SK-N-SH (cell line): ENCODE measurements at regions not wholly inside any gene's neighbourhood (a gene's known extent, or its start where the extent isn't known, plus 50 kb on each side); places are given as distances from the start of the nearest gene placed in this dataset.

ENCODE experiments used
- CTCF ChIA-PET: fragments of 300-600, 350-600 bp; formaldehyde crosslinking; extraction: SDS; loops from one replicate; lab custom pipeline; 2021; lab: Yijun Ruan, JAX
- POLR2A ChIA-PET: fragments of 350-600 bp; sonication (Branson Sonifier 250); formaldehyde crosslinking; extraction: SDS; loops from one replicate; lab custom pipeline; 2020; ENCODE audit warnings: antibody characterized with exemption, inconsistent platforms; lab: Yijun Ruan, JAX
- DNase-seq: peaks from one replicate; pipeline ENCODE4 v3.0.0; 2012
- H2AFZ ChIP-seq: fragments of 200-600 bp; sonication (generic); 2 replicates; pipeline ENCODE4 v1.8.1; 2016; ENCODE audit warnings: antibody characterized with exemption, mild to moderate bottlenecking, low read depth
- H3F3A ChIP-seq: fragments of 200-600 bp; sonication (generic); replicated peaks from 2 replicates; pipeline ENCODE3; 2016; ENCODE audit warnings: antibody characterized with exemption, mild to moderate bottlenecking; ENCODE audit not compliant: insufficient read depth
- H3K27ac ChIP-seq, 2 experiments: fragments of 200-500 bp in 1 of 2; fragments of 200-600 bp in 1 of 2; sonication (Bioruptor generic) in 1 of 2; sonication (generic), shearing (Covaris generic) in 1 of 2; 2 replicates each; pipeline versions ENCODE4 v1.5.1 to v1.6.1; 2014 to 2016; ENCODE audit warnings: low read depth in 2 of 2, inconsistent platforms in 1 of 2, low read length in 1 of 2, mild to moderate bottlenecking in 1 of 2, mixed read lengths in 1 of 2
- H3K27me3 ChIP-seq: fragments of 200-600 bp; sonication (generic), shearing (Covaris generic); 2 replicates; pipeline ENCODE4 v1.6.1; 2016; ENCODE audit warnings: mixed run types; ENCODE audit not compliant: insufficient read depth
- H3K36me3 ChIP-seq, 2 experiments: fragments of 200-500 bp in 1 of 2; fragments of 200-600 bp in 1 of 2; sonication (Bioruptor generic) in 1 of 2; sonication (generic) in 1 of 2; replicated peaks in 1 of 2; 2 replicates each; pipeline versions ENCODE3 to v1.5.1; 2014 to 2016; ENCODE audit warnings: low read length in 1 of 2, mild to moderate bottlenecking in 1 of 2; ENCODE audit not compliant: insufficient read depth in 2 of 2, control insufficient read depth in 1 of 2
- H3K4me1 ChIP-seq, 2 experiments: fragments of 200-500 bp in 1 of 2; fragments of 200-600 bp in 1 of 2; sonication (Bioruptor generic) in 1 of 2; sonication (generic), shearing (Covaris generic) in 1 of 2; 2 replicates each; pipeline versions ENCODE4 v1.5.1 to v1.6.1; 2014 to 2016; ENCODE audit warnings: low read depth in 1 of 2, low read length in 1 of 2, mixed run types in 1 of 2; ENCODE audit not compliant: insufficient read depth in 2 of 2, control insufficient read depth in 1 of 2
- H3K4me2 ChIP-seq: fragments of 200-600 bp; sonication (generic), shearing (Covaris generic); 2 replicates; pipeline ENCODE4 v1.6.1; 2017; ENCODE audit warnings: mixed run types
- H3K4me3 ChIP-seq, 2 experiments: fragments of 200-500 bp in 1 of 2; fragments of 200-600 bp in 1 of 2; sonication (Bioruptor generic) in 1 of 2; sonication (generic), shearing (Covaris generic) in 1 of 2; 2 replicates each; pipeline versions ENCODE4 v1.5.1 to v1.8.1; 2014 to 2016; ENCODE audit warnings: low read depth in 2 of 2, inconsistent platforms in 1 of 2, low read length in 1 of 2, mild to moderate bottlenecking in 1 of 2, mixed read lengths in 1 of 2, moderate library complexity in 1 of 2
- H3K79me2 ChIP-seq: fragments of 200-600 bp; sonication (generic); 2 replicates; pipeline ENCODE4 v1.8.1; 2017; ENCODE audit warnings: mild to moderate bottlenecking; ENCODE audit not compliant: insufficient read depth
- H3K9ac ChIP-seq: fragments of 200-600 bp; sonication (generic); 2 replicates; pipeline ENCODE4 v1.6.1; 2017; ENCODE audit warnings: mixed run types
- H3K9me2 ChIP-seq: fragments of 200-600 bp; sonication (generic); 2 replicates; pipeline ENCODE4 v1.6.1; 2017; ENCODE audit warnings: mixed run types
- H3K9me3 ChIP-seq: fragments of 200-600 bp; sonication (generic); 2 replicates; pipeline ENCODE4 v1.6.1; 2017; ENCODE audit warnings: mixed run types, mild to moderate bottlenecking, moderate library complexity
- H4K20me1 ChIP-seq: fragments of 200-600 bp; sonication (generic); 2 replicates; pipeline ENCODE4 v1.6.1; 2017; ENCODE audit warnings: mild to moderate bottlenecking, mixed run types; ENCODE audit not compliant: insufficient read depth
- EP300 ChIP-seq, 2 experiments: IDR thresholded peaks; 2 replicates each; pipeline versions ENCODE4 v1.4.0 to v1.6.1; 2012; ENCODE audit warnings: borderline replicate concordance in 1 of 2, low read depth in 1 of 2, low read length in 1 of 2
- GATA2 ChIP-seq: sonication (generic); formaldehyde crosslinking; IDR thresholded peaks from 2 replicates; pipeline ENCODE4 v1.5.0; 2020; ENCODE audit warnings: mild to moderate bottlenecking, missing genetic modification reagents
- IRF3 ChIP-seq: fragments of 150-350 bp; IDR thresholded peaks from 2 replicates; pipeline ENCODE4 v1.6.1; 2016; ENCODE audit warnings: mild to moderate bottlenecking, low read depth, low read length
- RAD21 ChIP-seq: IDR thresholded peaks from 2 replicates; pipeline ENCODE4 v1.6.1; 2012; ENCODE audit warnings: mild to moderate bottlenecking, low read length
- RCOR1 ChIP-seq: fragments of 150-350 bp; IDR thresholded peaks from 2 replicates; pipeline ENCODE4 v1.6.1; 2017; ENCODE audit warnings: antibody characterized with exemption, low read length
- REST ChIP-seq: IDR thresholded peaks from 2 replicates; pipeline ENCODE4 v1.6.1; 2012; ENCODE audit warnings: mild to moderate bottlenecking, low read depth, low read length, moderate library complexity
- SMC3 ChIP-seq: IDR thresholded peaks from 2 replicates; pipeline ENCODE4 v1.6.1; 2012; ENCODE audit warnings: low read depth, low read length, improper control_type of control experiment
- WGBS: methylation state at CpG from one replicate; pipeline ENCODE4 v1.1.6; 2017; ENCODE audit warnings: low lambda C conversion rate; 5-methylcytosine and 5-hydroxymethylcytosine counted together
- TF ChIP-seq, protein P1 (sequence below): IDR thresholded peaks from 2 replicates; pipeline ENCODE4 v1.4.0; 2012; ENCODE audit warnings: low read depth, borderline replicate concordance

DNA sequence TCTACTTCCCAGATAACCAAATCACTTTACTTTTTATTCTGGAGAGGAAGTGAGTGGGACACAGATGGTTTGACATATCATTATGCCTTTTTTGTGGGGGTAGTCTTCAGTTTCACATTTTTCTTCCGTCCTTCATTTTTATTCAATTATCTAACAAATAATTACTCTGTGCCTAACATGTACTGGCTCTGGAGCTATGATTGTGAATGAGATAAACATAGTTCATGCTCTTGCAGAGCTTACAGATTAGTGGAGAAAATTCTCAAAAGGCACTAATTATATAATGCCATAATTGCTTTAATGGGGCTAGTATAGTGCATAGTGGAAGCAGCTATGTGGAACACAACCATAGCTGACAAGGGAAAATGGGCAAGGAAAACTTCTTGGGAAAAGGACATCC, 303.6 kb upstream of the TFPI start:
- H3K4me2 ChIP-seq: no peak overlapping the region
- no peaks in the 10 kb centered on the region for H3K79me2 ChIP-seq
- ChIA-PET CTCF (interaction anchor here (0.8 to 1.4 kb wide), 2 partner anchors 10 to 358 kb away, joined by 3 to 4 read pairs; no protein-coding TSS in a partner anchor), POLR2A (interaction anchor here (1.0 kb wide), 1 partner anchor 434 kb away, joined by 3 read pairs; the partner anchor contains the start of gene GULP1)
- no peaks in the 10 kb centered on the region for H3K27me3 ChIP-seq
- TF ChIP-seq RAD21: no peak
- TF ChIP-seq SMC3: no peak
- peak; percentile 76; the same call in 1 of the 2 replicates for TF ChIP-seq RCOR1
- peak in 1 of 2 experiments; percentile 72; a peak in 2 of 4 replicates for TF ChIP-seq EP300 (IDR thresholded peaks at IDR 0.05; ENCODE audit: borderline replicate concordance in 1 of 2, low read depth in 1 of 2, low read length in 1 of 2)
- peak; percentile 36; the same call in 1 of the 2 replicates for TF ChIP-seq GATA2 (CRISPR knock-in tag)
- TF ChIP-seq REST: no peak
- no peaks in the 10 kb centered on the region for H3K9me2 ChIP-seq
- peak; percentile 18 for DNase-seq
- H4K20me1 ChIP-seq: no peaks in the 10 kb centered on the region
- no peak overlapping the region for H3K4me3 ChIP-seq
- peaks cover 0 to 5% of the 10 kb centered on the region in 2 experiments; a peak in 1 of 4 replicates for H3K4me1 ChIP-seq
- no peaks in the 10 kb centered on the region for H3K9me3 ChIP-seq
- no peak overlapping the region for H2AFZ ChIP-seq
- H3K9ac ChIP-seq: no peak overlapping the region
- WGBS: 67% methylated on average over 1 of the region's 1 CpG
- H3F3A ChIP-seq: no peaks in the 10 kb centered on the region
- no peaks in the 10 kb centered on the region for H3K36me3 ChIP-seq
- H3K27ac ChIP-seq: peak overlapping the region in 1 of 2 experiments; percentile 47; a peak in 2 of 4 replicates

- ChIA-PET POLR2A (no interaction called here), CTCF (interaction anchor here (0.6 to 1.1 kb wide), 2 partner anchors 364 to 394 kb away, joined by 3 read pairs; no protein-coding TSS in a partner anchor)
- Histone ChIP-seq H2AFZ (no peak overlapping the region; the same call in 1 of the 2 replicates), H4K20me1 (no peaks in the 10 kb centered on the region), H3K36me3 (no peaks in the 10 kb centered on the region), H3K27me3 (no peaks in the 10 kb centered on the region), H3K4me3 (no peak overlapping the region), H3K4me1 (peaks cover 0 to 5% of the 10 kb centered on the region in 2 experiments; a peak in 1 of 4 replicates), H3F3A (no peaks in the 10 kb centered on the region), H3K9me3 (no peaks in the 10 kb centered on the region), H3K79me2 (no peaks in the 10 kb centered on the region), H3K27ac (no peak overlapping the region), H3K9me2 (no peaks in the 10 kb centered on the region), H3K9ac (no peak overlapping the region), H3K4me2 (no peak overlapping the region)
- TF ChIP-seq, protein P1, sequence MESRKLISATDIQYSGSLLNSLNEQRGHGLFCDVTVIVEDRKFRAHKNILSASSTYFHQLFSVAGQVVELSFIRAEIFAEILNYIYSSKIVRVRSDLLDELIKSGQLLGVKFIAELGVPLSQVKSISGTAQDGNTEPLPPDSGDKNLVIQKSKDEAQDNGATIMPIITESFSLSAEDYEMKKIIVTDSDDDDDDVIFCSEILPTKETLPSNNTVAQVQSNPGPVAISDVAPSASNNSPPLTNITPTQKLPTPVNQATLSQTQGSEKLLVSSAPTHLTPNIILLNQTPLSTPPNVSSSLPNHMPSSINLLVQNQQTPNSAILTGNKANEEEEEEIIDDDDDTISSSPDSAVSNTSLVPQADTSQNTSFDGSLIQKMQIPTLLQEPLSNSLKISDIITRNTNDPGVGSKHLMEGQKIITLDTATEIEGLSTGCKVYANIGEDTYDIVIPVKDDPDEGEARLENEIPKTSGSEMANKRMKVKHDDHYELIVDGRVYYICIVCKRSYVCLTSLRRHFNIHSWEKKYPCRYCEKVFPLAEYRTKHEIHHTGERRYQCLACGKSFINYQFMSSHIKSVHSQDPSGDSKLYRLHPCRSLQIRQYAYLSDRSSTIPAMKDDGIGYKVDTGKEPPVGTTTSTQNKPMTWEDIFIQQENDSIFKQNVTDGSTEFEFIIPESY: no peak
- no peak for TF ChIP-seq IRF3
- 73% methylated on average over 3 of the region's 3 CpGs for WGBS
- no peak for DNase-seq
Observed at GRCh38 chr2:187862715-187863114, 308.5 kb upstream of the TFPI start.
